IPS-15b (cell line): ENCODE measurements at regions not wholly inside any gene's neighbourhood (a gene's known extent, or its start where the extent isn't known, plus 50 kb on each side); places are given as distances from the start of the nearest gene placed in this dataset.

ENCODE experiments used
- H3K27me3 ChIP-seq: one replicate; pipeline ENCODE4 v1.6.1; 2013; ENCODE audit warnings: low read length; ENCODE audit not compliant: control insufficient read depth, insufficient read depth
- H3K36me3 ChIP-seq: one replicate; pipeline ENCODE4 v1.6.1; 2013; ENCODE audit warnings: low read length; ENCODE audit not compliant: control insufficient read depth, insufficient read depth
- H3K4me1 ChIP-seq: one replicate; pipeline ENCODE4 v1.6.1; 2013; ENCODE audit warnings: mild to moderate bottlenecking, low read length; ENCODE audit not compliant: control insufficient read depth, insufficient read depth
- H3K4me3 ChIP-seq: one replicate; pipeline ENCODE4 v1.5.1; 2013; ENCODE audit warnings: low read depth, low read length
- H3K9ac ChIP-seq: one replicate; pipeline ENCODE4 v1.6.1; 2013; ENCODE audit warnings: low read depth, mild to moderate bottlenecking, low read length
- H3K9me3 ChIP-seq: one replicate; pipeline ENCODE4 v1.6.1; 2013; ENCODE audit warnings: mild to moderate bottlenecking, low read length; ENCODE audit not compliant: control insufficient read depth, insufficient read depth

DNA sequence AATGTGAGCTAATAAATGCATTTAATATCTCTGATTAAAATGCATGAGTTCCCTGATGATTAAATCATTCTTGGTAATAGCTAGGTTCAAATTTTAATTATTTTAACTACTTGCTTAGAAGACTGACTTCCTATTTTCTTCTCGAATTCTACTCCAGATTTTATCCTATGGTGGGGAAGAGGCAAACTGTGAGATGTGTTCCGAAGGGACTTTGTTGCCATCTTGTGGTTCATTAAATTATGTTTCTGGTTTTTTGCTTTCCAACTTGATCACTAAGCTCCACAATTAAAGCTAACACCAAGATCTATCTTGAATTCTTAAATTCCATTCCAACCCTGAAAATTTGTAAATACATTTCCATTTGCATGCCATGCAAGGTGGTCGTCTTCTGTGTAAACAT is 538.4 kb upstream of the PCDH20 start:
- Histone ChIP-seq H3K4me1 (no peaks in the 10 kb centered on the region), H3K4me3 (no peak overlapping the region), H3K27me3 (no peaks in the 10 kb centered on the region)

DNA sequence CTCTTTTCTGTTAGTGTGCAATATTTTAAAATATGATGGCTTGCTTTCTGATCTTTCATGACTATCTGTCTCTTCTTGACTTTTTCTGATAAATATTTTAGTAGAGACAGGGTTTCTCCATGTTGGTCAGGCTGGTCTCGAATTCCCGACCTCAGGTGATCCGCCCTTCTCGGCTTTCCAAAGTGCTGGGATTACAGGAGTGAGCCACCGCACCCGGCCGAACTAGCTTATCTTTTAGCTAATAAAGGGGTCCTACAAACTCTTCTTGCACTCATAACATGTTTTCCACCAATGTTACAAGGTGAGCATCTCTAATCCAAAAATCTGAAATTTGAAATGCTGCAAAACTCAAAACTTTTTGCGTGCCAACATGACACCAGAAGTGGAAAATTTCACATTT is 535.2 kb upstream of the PCDH20 start:
- Histone ChIP-seq H3K9me3 (no peaks in the 10 kb centered on the region), H3K4me3 (no peak overlapping the region), H3K4me1 (no peaks in the 10 kb centered on the region), H3K36me3 (no peaks in the 10 kb centered on the region), H3K27me3 (no peaks in the 10 kb centered on the region), H3K9ac (no peak overlapping the region)

More for the DNA sequence above, 538.4 kb upstream of the PCDH20 start:
- H3K36me3 ChIP-seq, result no peaks in the 10 kb centered on the region
- H3K9me3 ChIP-seq, result no peaks in the 10 kb centered on the region
- H3K9ac ChIP-seq, result no peak overlapping the region

DNA sequence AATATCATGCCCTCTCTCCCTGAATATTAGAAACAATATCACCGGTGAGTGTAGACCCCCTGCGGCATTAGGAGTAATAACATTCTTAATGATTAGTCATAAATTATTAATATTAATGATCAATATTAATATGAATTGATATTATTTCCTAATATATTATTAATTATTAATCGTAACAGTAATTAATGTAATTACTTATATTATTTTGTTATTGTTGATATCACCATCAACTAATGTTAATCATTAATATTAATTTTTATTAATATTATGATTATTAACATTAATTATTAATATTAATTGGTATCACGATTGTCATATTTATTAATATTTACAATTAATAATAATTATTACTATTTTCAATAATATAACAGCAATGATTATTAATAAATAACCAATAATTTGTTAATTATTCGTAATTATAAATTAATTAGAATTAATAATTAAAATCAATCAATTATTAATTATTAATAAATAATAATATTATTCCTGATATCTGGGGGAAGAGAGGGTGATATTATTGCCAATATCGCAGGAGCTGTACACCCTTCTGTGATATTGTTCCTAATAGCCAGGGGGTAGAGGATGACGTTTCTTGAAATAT is 528.8 kb upstream of the PCDH20 start:
- no peaks in the 10 kb centered on the region for H3K9me3 ChIP-seq
- no peaks in the 10 kb centered on the region for H3K27me3 ChIP-seq
- H3K9ac ChIP-seq, result no peak overlapping the region
- no peaks in the 10 kb centered on the region for H3K36me3 ChIP-seq
- no peaks in the 10 kb centered on the region for H3K4me1 ChIP-seq
- H3K4me3 ChIP-seq, result no peak overlapping the region

DNA sequence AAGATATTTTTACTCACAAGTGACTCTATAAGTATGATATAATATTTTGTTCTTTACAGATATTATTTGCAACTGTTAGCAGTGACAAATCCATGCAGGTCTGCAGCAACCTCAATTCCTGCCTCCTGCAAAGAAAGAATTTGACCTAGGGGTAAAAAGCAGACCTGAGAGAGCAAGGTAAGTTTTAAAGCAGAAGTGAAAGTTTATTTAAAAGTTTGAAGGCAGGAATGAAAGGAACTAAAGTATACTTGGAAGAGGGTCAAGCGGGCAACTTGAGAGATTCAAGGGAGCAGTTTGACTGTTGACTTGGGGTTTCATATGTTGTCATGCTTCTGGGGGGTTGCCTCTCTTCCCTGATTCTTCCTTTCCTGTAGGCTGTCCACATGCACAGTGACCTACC is 520.1 kb upstream of the PCDH20 start:
- no peak overlapping the region for H3K9ac ChIP-seq
- no peak overlapping the region for H3K4me3 ChIP-seq
- H3K27me3 ChIP-seq, result no peaks in the 10 kb centered on the region
- H3K9me3 ChIP-seq, result no peaks in the 10 kb centered on the region
- H3K36me3 ChIP-seq, result no peaks in the 10 kb centered on the region
- no peaks in the 10 kb centered on the region for H3K4me1 ChIP-seq

DNA sequence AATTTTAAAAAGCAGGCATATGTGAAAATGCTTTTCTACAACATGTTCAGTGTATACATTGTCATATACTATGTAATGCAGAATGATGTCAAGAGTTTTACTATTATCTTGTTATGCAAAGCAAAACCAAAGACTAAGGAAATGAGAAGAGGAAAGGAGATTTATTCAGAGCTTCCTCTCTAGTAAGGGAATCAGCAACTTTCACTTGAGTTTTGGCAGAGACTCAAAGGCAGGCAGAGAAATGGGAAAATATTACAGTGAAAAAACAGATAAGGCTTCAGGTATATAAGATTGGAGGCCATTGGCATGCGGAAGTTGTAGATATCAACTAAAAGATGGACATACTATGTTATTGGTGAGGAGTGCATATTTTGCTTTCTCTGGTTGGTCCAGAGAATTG is 512.0 kb upstream of the PCDH20 start:
- H3K9ac ChIP-seq, result no peak overlapping the region
- no peaks in the 10 kb centered on the region for H3K36me3 ChIP-seq
- no peak overlapping the region for H3K4me3 ChIP-seq
- H3K9me3 ChIP-seq, result no peaks in the 10 kb centered on the region
- H3K4me1 ChIP-seq, result no peaks in the 10 kb centered on the region
- no peaks in the 10 kb centered on the region for H3K27me3 ChIP-seq

DNA sequence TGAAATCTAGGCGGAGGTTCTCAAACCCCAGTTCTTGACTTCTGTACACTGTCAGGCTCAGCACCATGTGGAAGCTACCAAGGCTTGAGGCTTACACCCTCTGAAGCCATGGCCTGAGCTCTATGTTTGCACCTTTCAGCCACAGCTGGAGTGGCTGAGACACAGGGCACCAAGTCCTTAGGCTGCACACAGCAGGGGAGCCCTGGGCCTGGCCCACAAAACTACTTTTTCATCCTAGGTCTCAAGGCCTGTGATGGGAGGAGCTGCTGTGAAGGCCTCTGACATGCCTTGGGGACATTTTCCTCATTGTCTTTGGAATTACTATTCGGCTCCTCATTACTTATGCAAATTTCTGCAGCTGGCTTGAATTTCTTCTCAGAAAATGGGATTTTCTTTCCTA is 503.2 kb upstream of the PCDH20 start:
- H3K9ac ChIP-seq, result no peak overlapping the region
- H3K36me3 ChIP-seq, result no peaks in the 10 kb centered on the region
- no peaks in the 10 kb centered on the region for H3K4me1 ChIP-seq
- H3K27me3 ChIP-seq, result no peaks in the 10 kb centered on the region
- no peaks in the 10 kb centered on the region for H3K9me3 ChIP-seq
- H3K4me3 ChIP-seq, result no peak overlapping the region

DNA sequence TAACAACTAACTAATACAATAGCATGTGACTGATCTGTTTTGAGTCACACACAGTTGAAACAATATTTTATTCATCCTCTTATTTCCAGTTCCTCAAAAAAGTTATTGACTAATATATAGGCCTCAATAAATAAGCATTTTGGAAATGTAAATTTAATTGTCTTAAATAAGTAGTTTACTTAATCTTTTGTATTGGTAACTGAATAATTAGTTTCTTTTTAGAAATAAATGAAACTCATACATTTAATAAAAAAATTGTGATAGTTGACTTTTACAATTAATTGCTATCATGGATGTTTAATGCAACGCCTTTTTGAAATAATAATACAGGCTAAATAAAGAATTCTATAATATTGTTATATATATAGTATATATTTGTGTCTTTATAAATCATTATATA is 500.8 kb upstream of the PCDH20 start:
- no peaks in the 10 kb centered on the region for H3K9me3 ChIP-seq
- no peaks in the 10 kb centered on the region for H3K27me3 ChIP-seq
- H3K9ac ChIP-seq, result no peak overlapping the region
- H3K4me1 ChIP-seq, result no peaks in the 10 kb centered on the region
- no peak overlapping the region for H3K4me3 ChIP-seq
- no peaks in the 10 kb centered on the region for H3K36me3 ChIP-seq

DNA sequence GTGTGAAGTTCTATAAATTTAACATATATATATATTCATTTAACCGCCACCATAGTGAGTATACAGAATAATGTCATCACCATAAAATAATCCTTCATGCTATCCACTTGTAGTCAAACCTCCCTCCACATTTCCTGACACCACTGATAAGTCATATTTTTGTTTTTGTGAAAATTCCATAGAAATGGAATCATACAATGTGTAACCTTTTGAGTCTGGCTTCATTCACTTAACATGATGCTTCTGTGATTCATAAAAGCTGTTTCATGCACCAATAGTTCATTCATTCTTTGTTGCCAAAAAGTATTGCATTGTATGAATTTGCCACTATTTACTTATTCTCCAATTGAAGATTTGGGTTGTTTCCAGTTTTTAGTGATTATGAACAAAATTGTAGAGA is 497.5 kb upstream of the PCDH20 start:
- Histone ChIP-seq H3K9ac (no peak overlapping the region), H3K4me3 (no peak overlapping the region)

DNA sequence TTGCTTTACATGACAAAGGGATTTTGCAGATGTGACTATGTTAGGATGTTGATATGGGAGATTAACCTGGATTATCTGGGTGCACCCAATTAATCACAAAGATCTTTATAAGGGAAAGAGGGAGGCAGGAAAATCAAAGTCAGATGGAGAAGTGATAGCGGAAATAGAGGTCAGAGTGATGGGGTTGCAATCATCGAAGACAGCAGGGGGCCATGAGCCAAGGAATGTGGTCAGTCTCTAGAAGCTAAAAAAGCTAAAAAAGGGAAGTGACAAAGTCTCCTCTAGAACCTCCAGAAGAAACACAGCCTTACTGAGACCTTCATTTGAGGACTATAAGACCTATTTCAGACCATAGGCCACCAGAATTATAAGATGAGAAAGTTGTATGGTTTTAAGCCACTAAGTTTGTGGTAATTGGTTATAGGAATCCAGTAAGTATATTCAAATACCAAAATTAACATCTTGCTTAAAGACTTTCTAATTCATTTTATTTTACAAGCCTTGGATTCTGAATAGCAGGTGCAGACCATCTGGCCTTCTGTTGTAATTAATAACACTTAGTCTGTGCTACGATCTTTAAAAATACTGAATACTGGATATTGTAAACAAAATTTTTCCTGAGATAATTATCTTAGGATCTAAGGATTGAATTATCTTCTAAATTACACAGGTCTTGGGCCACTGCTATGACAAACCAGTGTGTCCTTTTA is 493.4 kb upstream of the PCDH20 start:
- no peaks in the 10 kb centered on the region for H3K27me3 ChIP-seq
- no peaks in the 10 kb centered on the region for H3K9me3 ChIP-seq
- no peak overlapping the region for H3K4me3 ChIP-seq
- no peaks in the 10 kb centered on the region for H3K4me1 ChIP-seq
- H3K9ac ChIP-seq, result no peak overlapping the region
- no peaks in the 10 kb centered on the region for H3K36me3 ChIP-seq

More for the DNA sequence above, 497.5 kb upstream of the PCDH20 start:
- no peaks in the 10 kb centered on the region for H3K36me3 ChIP-seq
- H3K9me3 ChIP-seq, result no peaks in the 10 kb centered on the region
- no peaks in the 10 kb centered on the region for H3K4me1 ChIP-seq
- no peaks in the 10 kb centered on the region for H3K27me3 ChIP-seq

DNA sequence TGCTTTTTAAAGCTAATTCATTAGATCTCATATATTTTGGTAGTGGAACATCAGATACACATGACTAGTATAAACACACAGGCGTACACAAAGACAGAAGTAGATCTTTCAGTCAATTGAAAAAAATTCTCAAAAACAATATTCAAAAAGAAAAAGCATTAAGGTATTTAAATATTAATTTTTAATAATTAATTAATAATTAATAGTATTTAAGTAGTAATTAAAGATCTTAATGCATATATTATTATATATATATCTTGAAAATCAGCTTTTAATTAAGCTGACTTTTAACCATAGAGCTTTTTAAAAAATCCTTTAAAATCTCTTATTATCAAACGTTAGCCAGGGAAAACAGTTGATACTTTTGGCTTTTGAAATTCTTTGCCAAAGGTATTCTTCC is 489.4 kb upstream of the PCDH20 start:
- H3K9ac ChIP-seq, result no peak overlapping the region
- H3K4me3 ChIP-seq, result no peak overlapping the region
- no peaks in the 10 kb centered on the region for H3K36me3 ChIP-seq
- peaks cover 5% of the 10 kb centered on the region for H3K4me1 ChIP-seq
- peaks cover 5% of the 10 kb centered on the region for H3K9me3 ChIP-seq
- H3K27me3 ChIP-seq, result no peaks in the 10 kb centered on the region

DNA sequence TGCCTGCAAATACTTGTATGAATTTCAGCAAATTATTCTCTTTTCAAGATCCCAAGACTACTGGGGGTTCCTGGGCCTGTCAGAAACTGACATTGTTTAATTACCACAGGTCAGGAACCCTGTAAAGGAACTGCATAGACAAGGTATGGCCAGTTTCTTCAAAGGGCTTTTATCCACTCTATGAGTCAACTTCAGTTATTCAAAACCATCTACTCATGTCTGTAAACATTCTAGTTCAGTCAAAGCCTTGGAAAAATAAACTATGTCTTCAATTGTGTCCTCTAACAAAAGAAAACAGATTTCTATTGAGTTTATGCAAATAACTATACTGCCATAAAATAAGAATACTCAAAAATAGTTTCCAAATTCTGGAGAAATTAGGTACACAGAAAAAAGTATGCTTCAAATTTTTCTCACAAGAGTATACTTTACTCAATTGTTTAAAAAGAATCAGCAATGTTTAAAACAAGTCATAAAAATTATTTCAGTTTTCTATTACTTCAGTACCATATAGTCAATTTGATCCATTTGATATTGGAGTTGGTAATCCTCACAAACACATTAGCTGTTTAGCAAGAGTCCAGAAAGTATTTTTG is 486.4 kb upstream of the PCDH20 start:
- Histone ChIP-seq H3K4me3 (no peak overlapping the region), H3K27me3 (no peaks in the 10 kb centered on the region), H3K36me3 (no peaks in the 10 kb centered on the region), H3K9me3 (peaks cover 5% of the 10 kb centered on the region), H3K9ac (no peak overlapping the region), H3K4me1 (peaks cover 5% of the 10 kb centered on the region)

DNA sequence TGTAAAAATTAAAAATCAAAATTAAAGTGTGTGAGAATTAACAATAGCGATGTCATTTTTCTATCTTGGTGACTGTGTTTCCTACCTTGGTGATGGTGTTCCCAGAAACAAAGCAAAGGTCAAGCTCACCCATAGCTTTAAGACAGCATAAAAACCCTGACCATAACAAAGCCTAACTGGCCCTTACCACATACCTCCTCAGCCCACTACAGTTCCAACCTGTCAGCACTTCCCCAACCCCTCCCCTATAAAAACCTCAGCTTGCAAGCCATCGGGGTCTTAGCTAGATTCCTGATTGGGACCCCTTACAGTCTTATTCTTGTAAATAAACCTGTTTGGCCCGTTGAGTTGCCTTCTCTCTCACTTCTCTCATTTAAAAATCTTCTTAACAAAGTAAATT is 484.4 kb upstream of the PCDH20 start:
- Histone ChIP-seq H3K4me3 (no peak overlapping the region), H3K9ac (no peak overlapping the region), H3K27me3 (no peaks in the 10 kb centered on the region), H3K4me1 (peaks cover 5% of the 10 kb centered on the region), H3K9me3 (peaks cover 5% of the 10 kb centered on the region), H3K36me3 (no peaks in the 10 kb centered on the region)
